ENCODE measurements at regions not wholly inside any gene's neighbourhood (a gene's known extent, or its start where the extent isn't known, plus 50 kb on each side); places are given as distances from the start of the nearest gene placed in this dataset.

DNA sequence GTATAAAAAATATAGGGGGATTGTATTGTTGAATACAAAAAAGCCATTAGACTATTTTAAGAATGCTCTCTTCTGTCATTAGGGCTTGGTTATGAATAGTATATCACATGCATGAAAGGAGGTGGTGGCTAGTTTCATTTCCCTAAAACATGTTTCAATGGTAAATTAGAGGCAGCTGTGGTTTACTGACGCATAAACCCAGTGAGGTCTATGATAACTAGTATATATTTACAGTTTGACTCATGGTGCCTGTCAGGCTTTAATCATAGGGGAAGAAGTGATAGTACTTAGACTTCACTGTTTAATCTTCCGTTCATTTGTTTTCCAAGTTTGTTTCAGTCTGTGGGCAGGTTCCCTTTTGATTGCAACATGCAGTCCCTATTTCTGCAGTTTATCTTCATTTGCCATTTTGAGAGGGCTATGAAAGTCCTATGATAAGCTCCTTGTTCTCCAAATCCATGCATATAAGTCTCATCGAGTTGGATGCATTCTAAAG, 55.1 kb upstream of the MAP4K3 start (continued):
- TF ChIP-seq BMI1 (IDR thresholded peaks at IDR 0.05; ENCODE audit: borderline replicate concordance) (peak; percentile 90), HDAC6 (IDR thresholded peaks at IDR 0.05; ENCODE audit: unreplicated experiment) (no peak), SREBF1 (IDR thresholded peaks at IDR 0.05; ENCODE audit: low read length) (peak; percentile 75; the same call in 1 of the 2 replicates), NFIC (IDR thresholded peaks at IDR 0.05; ENCODE audit: low read depth, low read length) (peak; percentile 99), RCOR1 (conservative IDR thresholded peaks at IDR 0.05; ENCODE audit: low read depth, low read length) (peak; percentile 94; the same call in 1 of the 2 replicates), JUNB (IDR thresholded peaks at IDR 0.05) (peak; percentile 96), PML (IDR thresholded peaks at IDR 0.05; ENCODE audit: low read length) (peak; percentile 95), GATAD2B (conservative IDR thresholded peaks at IDR 0.05; ENCODE audit: low read depth) (peak; percentile 58; the same call in 1 of the 2 replicates), FOXM1 (IDR thresholded peaks at IDR 0.05; ENCODE audit: low read depth, low read length) (peak; percentile 98), SMAD5 (IDR thresholded peaks at IDR 0.05; ENCODE audit: low read depth) (no peak), NR2C2 (IDR thresholded peaks at IDR 0.05; ENCODE audit: borderline replicate concordance, control insufficient read depth, insufficient read length, low read depth) (no peak), POLR2AphosphoS2 (IDR thresholded peaks at IDR 0.05; ENCODE audit: low read depth, low read length) (no peak), SP1 (IDR thresholded peaks at IDR 0.05; ENCODE audit: low read depth, low read length) (peak; percentile 82)
- TF ChIP-seq, protein P1, sequence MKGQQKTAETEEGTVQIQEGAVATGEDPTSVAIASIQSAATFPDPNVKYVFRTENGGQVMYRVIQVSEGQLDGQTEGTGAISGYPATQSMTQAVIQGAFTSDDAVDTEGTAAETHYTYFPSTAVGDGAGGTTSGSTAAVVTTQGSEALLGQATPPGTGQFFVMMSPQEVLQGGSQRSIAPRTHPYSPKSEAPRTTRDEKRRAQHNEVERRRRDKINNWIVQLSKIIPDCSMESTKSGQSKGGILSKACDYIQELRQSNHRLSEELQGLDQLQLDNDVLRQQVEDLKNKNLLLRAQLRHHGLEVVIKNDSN (IDR thresholded peaks at IDR 0.05; ENCODE audit: borderline replicate concordance, extremely low read length, insufficient read depth, low read depth, low read length): no peak
- TF ChIP-seq, protein P2, sequence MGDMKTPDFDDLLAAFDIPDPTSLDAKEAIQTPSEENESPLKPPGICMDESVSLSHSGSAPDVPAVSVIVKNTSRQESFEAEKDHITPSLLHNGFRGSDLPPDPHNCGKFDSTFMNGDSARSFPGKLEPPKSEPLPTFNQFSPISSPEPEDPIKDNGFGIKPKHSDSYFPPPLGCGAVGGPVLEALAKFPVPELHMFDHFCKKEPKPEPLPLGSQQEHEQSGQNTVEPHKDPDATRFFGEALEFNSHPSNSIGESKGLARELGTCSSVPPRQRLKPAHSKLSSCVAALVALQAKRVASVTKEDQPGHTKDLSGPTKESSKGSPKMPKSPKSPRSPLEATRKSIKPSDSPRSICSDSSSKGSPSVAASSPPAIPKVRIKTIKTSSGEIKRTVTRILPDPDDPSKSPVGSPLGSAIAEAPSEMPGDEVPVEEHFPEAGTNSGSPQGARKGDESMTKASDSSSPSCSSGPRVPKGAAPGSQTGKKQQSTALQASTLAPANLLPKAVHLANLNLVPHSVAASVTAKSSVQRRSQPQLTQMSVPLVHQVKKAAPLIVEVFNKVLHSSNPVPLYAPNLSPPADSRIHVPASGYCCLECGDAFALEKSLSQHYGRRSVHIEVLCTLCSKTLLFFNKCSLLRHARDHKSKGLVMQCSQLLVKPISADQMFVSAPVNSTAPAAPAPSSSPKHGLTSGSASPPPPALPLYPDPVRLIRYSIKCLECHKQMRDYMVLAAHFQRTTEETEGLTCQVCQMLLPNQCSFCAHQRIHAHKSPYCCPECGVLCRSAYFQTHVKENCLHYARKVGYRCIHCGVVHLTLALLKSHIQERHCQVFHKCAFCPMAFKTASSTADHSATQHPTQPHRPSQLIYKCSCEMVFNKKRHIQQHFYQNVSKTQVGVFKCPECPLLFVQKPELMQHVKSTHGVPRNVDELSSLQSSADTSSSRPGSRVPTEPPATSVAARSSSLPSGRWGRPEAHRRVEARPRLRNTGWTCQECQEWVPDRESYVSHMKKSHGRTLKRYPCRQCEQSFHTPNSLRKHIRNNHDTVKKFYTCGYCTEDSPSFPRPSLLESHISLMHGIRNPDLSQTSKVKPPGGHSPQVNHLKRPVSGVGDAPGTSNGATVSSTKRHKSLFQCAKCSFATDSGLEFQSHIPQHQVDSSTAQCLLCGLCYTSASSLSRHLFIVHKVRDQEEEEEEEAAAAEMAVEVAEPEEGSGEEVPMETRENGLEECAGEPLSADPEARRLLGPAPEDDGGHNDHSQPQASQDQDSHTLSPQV (IDR thresholded peaks at IDR 0.05): peak; percentile 90; the same call in 1 of the 2 replicates
- TF ChIP-seq, protein P3, sequence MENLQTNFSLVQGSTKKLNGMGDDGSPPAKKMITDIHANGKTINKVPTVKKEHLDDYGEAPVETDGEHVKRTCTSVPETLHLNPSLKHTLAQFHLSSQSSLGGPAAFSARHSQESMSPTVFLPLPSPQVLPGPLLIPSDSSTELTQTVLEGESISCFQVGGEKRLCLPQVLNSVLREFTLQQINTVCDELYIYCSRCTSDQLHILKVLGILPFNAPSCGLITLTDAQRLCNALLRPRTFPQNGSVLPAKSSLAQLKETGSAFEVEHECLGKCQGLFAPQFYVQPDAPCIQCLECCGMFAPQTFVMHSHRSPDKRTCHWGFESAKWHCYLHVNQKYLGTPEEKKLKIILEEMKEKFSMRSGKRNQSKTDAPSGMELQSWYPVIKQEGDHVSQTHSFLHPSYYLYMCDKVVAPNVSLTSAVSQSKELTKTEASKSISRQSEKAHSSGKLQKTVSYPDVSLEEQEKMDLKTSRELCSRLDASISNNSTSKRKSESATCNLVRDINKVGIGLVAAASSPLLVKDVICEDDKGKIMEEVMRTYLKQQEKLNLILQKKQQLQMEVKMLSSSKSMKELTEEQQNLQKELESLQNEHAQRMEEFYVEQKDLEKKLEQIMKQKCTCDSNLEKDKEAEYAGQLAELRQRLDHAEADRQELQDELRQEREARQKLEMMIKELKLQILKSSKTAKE (IDR thresholded peaks at IDR 0.05; ENCODE audit: low read depth, poor library complexity, severe bottlenecking): peak; percentile 98
- TF ChIP-seq, protein P4, sequence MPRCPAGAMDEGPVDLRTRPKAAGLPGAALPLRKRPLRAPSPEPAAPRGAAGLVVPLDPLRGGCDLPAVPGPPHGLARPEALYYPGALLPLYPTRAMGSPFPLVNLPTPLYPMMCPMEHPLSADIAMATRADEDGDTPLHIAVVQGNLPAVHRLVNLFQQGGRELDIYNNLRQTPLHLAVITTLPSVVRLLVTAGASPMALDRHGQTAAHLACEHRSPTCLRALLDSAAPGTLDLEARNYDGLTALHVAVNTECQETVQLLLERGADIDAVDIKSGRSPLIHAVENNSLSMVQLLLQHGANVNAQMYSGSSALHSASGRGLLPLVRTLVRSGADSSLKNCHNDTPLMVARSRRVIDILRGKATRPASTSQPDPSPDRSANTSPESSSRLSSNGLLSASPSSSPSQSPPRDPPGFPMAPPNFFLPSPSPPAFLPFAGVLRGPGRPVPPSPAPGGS (IDR thresholded peaks at IDR 0.05; ENCODE audit: borderline replicate concordance, insufficient read depth, low read depth, low read length, poor library complexity, severe bottlenecking): peak; percentile 90
- TF ChIP-seq, protein P5, sequence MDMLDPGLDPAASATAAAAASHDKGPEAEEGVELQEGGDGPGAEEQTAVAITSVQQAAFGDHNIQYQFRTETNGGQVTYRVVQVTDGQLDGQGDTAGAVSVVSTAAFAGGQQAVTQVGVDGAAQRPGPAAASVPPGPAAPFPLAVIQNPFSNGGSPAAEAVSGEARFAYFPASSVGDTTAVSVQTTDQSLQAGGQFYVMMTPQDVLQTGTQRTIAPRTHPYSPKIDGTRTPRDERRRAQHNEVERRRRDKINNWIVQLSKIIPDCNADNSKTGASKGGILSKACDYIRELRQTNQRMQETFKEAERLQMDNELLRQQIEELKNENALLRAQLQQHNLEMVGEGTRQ (IDR thresholded peaks at IDR 0.05; ENCODE audit: borderline replicate concordance, low read depth, low read length): no peak
